H1 (cell line): ENCODE measurements at regions not wholly inside any gene's neighbourhood (a gene's known extent, or its start where the extent isn't known, plus 50 kb on each side); places are given as distances from the start of the nearest gene placed in this dataset.

ENCODE experiments used
- CTCF ChIA-PET: fragments of 300-600 bp; sonication (Branson Sonifier 250); formaldehyde crosslinking; loops from one replicate; lab custom pipeline; 2021; ENCODE audit not compliant: partially characterized antibody; lab: Charles Lee
- POLR2A ChIA-PET: fragments of 300-600 bp; sonication (Branson Sonifier 250); formaldehyde crosslinking; loops from one replicate; lab custom pipeline; 2021; ENCODE audit warnings: inconsistent platforms; ENCODE audit not compliant: partially characterized antibody; lab: Charles Lee
- DNase-seq, 2 experiments: peaks; one replicate each; pipeline versions ENCODE4 v3.0.0 to v3.0.0-alpha.2; 2010 to 2022; ENCODE audit warnings: low spot score in 2 of 2, low read depth in 1 of 2, mixed read lengths in 1 of 2
- FAIRE-seq: peaks from 2 replicates; lab custom pipeline; 2011; peaks lifted over from hg19 to GRCh38; lab: Jason Lieb, UNC
- H2AFZ ChIP-seq: 2 replicates; pipeline ENCODE4 v1.8.1; 2012; ENCODE audit warnings: low read length, inconsistent platforms
- H2AK5ac ChIP-seq: 2 replicates; pipeline ENCODE4 v1.6.1; 2013; ENCODE audit warnings: low read depth, low read length
- H2BK120ac ChIP-seq: replicated peaks from 2 replicates; pipeline ENCODE3; 2013; ENCODE audit warnings: low read depth, low read length, inconsistent platforms
- H2BK12ac ChIP-seq: 2 replicates; pipeline ENCODE4 v1.6.1; 2013; ENCODE audit warnings: low read depth, low read length
- H2BK15ac ChIP-seq: 2 replicates; pipeline ENCODE4 v1.6.1; 2013; ENCODE audit warnings: low read length
- H2BK20ac ChIP-seq: 2 replicates; pipeline ENCODE4 v1.6.1; 2013; ENCODE audit warnings: low read length
- H2BK5ac ChIP-seq: 2 replicates; pipeline ENCODE4 v1.6.1; 2013; ENCODE audit warnings: low read depth, low read length
- H3K14ac ChIP-seq: 2 replicates; pipeline ENCODE4 v1.6.1; 2013; ENCODE audit warnings: inconsistent platforms; ENCODE audit not compliant: insufficient read length
- H3K18ac ChIP-seq: 2 replicates; pipeline ENCODE4 v1.6.1; 2013; ENCODE audit warnings: low read length; ENCODE audit errors: extremely low read depth
- H3K23ac ChIP-seq: 2 replicates; pipeline ENCODE4 v1.6.1; 2013; ENCODE audit warnings: inconsistent platforms; ENCODE audit not compliant: insufficient read length
- H3K23me2 ChIP-seq: 2 replicates; pipeline ENCODE4 v1.6.1; 2013; ENCODE audit warnings: low read depth, low read length
- H3K27ac ChIP-seq: 2 replicates; pipeline ENCODE4 v1.6.1; 2011; ENCODE audit warnings: low read depth, low read length, inconsistent platforms
- H3K27me3 ChIP-seq, 4 experiments: replicated peaks in 1 of 4; 1 replicate in 1 of 4; 2 replicates in 3 of 4; pipeline versions ENCODE4 v1.6.1 to v1.8.1; 2011 to 2013; ENCODE audit warnings: low read length in 3 of 4, mild to moderate bottlenecking in 3 of 4, inconsistent platforms in 2 of 4, mixed read lengths in 2 of 4, moderate library complexity in 1 of 4; ENCODE audit not compliant: control insufficient read depth in 3 of 4, insufficient read depth in 3 of 4; ENCODE audit errors: extremely low read depth in 1 of 4
- H3K36me3 ChIP-seq, 4 experiments: 2 replicates each; pipeline versions ENCODE4 v1.6.1 to v1.8.1; 2011 to 2013; ENCODE audit warnings: mild to moderate bottlenecking in 4 of 4, low read length in 3 of 4, moderate library complexity in 2 of 4, control low read depth in 1 of 4, inconsistent platforms in 1 of 4; ENCODE audit not compliant: insufficient read depth in 4 of 4, control insufficient read depth in 2 of 4
- H3K4ac ChIP-seq: replicated peaks from 2 replicates; pipeline ENCODE3; 2013; ENCODE audit warnings: low read length, low read depth, mixed read lengths, inconsistent platforms; ENCODE audit not compliant: insufficient read length
- H3K4me1 ChIP-seq, 4 experiments: replicated peaks in 1 of 4; 1 replicate in 1 of 4; 2 replicates in 3 of 4; pipeline versions ENCODE4 v1.6.1 to v1.8.1; 2011 to 2013; ENCODE audit warnings: low read length in 3 of 4, inconsistent platforms in 2 of 4, mixed read lengths in 1 of 4; ENCODE audit not compliant: insufficient read depth in 4 of 4, control insufficient read depth in 3 of 4
- H3K4me2 ChIP-seq, 2 experiments: 2 replicates each; pipeline versions ENCODE4 v1.6.1 to v1.8.1; 2011 to 2013; ENCODE audit warnings: low read depth in 2 of 2, low read length in 2 of 2, control low read depth in 1 of 2, inconsistent platforms in 1 of 2, mild to moderate bottlenecking in 1 of 2; ENCODE audit not compliant: insufficient read depth in 1 of 2
- H3K4me3 ChIP-seq, 4 experiments: fragments of 200-600, 300-600 bp in 1 of 4; sonication (generic), shearing (Covaris generic), sonication (Bioruptor Twin) in 1 of 4; 2 replicates each; pipeline versions ENCODE4 v1.5.1 to v1.8.1; 2011 to 2016; ENCODE audit warnings: low read length in 4 of 4, low read depth in 3 of 4, control low read depth in 2 of 4, inconsistent platforms in 2 of 4, mild to moderate bottlenecking in 2 of 4, mixed read lengths in 1 of 4, moderate library complexity in 1 of 4; ENCODE audit not compliant: insufficient read depth in 2 of 4; ENCODE audit errors: extremely low read depth in 1 of 4
- H3K56ac ChIP-seq: replicated peaks from 2 replicates; pipeline ENCODE3; 2013; ENCODE audit warnings: low read depth, mild to moderate bottlenecking, mixed read lengths, low read length, inconsistent platforms; ENCODE audit not compliant: insufficient read length
- H3K79me1 ChIP-seq: 2 replicates; pipeline ENCODE4 v1.6.1; 2013; ENCODE audit warnings: low read depth, low read length, control low read depth
- H3K79me2 ChIP-seq, 2 experiments: 2 replicates each; pipeline versions ENCODE4 v1.6.1 to v1.8.1; 2012 to 2013; ENCODE audit warnings: low read length in 2 of 2, mild to moderate bottlenecking in 2 of 2, inconsistent platforms in 1 of 2; ENCODE audit not compliant: insufficient read depth in 2 of 2, control insufficient read depth in 1 of 2
- H3K9ac ChIP-seq, 4 experiments: replicated peaks in 1 of 4; 1 replicate in 1 of 4; 2 replicates in 3 of 4; pipeline versions ENCODE4 v1.6.1 to v1.8.1; 2011 to 2013; ENCODE audit warnings: low read depth in 3 of 4, low read length in 3 of 4, control low read depth in 2 of 4, mild to moderate bottlenecking in 2 of 4, moderate library complexity in 2 of 4, inconsistent platforms in 1 of 4; ENCODE audit errors: extremely low read depth in 1 of 4
- H3K9me3 ChIP-seq, 2 experiments: 2 replicates each; pipeline versions ENCODE4 v1.6.1 to v1.8.1; 2012 to 2013; ENCODE audit warnings: mild to moderate bottlenecking in 2 of 2, moderate library complexity in 2 of 2, control low read depth in 1 of 2, inconsistent platforms in 1 of 2, low read depth in 1 of 2, low read length in 1 of 2, mixed read lengths in 1 of 2; ENCODE audit not compliant: insufficient read depth in 2 of 2
- H4K20me1 ChIP-seq, 2 experiments: replicated peaks in 1 of 2; 2 replicates each; pipeline versions ENCODE3 to v1.8.1; 2011 to 2013; ENCODE audit warnings: inconsistent platforms in 2 of 2, low read length in 2 of 2, mild to moderate bottlenecking in 1 of 2; ENCODE audit not compliant: insufficient read depth in 2 of 2, control insufficient read depth in 1 of 2
- H4K5ac ChIP-seq: 2 replicates; pipeline ENCODE4 v1.6.1; 2013; ENCODE audit warnings: low read length, low read depth, mixed read lengths, inconsistent platforms; ENCODE audit not compliant: insufficient read length
- H4K8ac ChIP-seq: 2 replicates; pipeline ENCODE4 v1.8.0; 2013; ENCODE audit warnings: mild to moderate bottlenecking, moderate library complexity, low read length, inconsistent platforms; ENCODE audit not compliant: insufficient read depth; ENCODE audit errors: extremely low read depth
- H4K91ac ChIP-seq: replicated peaks from 2 replicates; pipeline ENCODE3; 2013; ENCODE audit warnings: low read length, mixed read lengths, inconsistent platforms; ENCODE audit not compliant: insufficient read length
- BCL11A ChIP-seq, 2 experiments: IDR thresholded peaks; one replicate each; pipeline ENCODE4 v1.6.1; 2011; ENCODE audit warnings: low read depth in 2 of 2, low read length in 2 of 2, mild to moderate bottlenecking in 2 of 2
- CHD1 ChIP-seq: IDR thresholded peaks from 2 replicates; pipeline ENCODE4 v1.6.1; 2012; ENCODE audit warnings: low read depth, low read length, improper control_type of control experiment
- CREB1 ChIP-seq: IDR thresholded peaks from 2 replicates; pipeline ENCODE4 v1.6.1; 2012; ENCODE audit warnings: inconsistent platforms
- EGR1 ChIP-seq: IDR thresholded peaks from 2 replicates; pipeline ENCODE4 v1.6.1; 2011; ENCODE audit warnings: low read depth, low read length, borderline replicate concordance
- EP300 ChIP-seq, 2 experiments: IDR thresholded peaks; 1 replicate in 1 of 2; 2 replicates in 1 of 2; pipeline ENCODE4 v1.6.1; 2011 to 2012; ENCODE audit warnings: low read depth in 2 of 2, low read length in 2 of 2, mild to moderate bottlenecking in 2 of 2, borderline replicate concordance in 1 of 2, inconsistent platforms in 1 of 2, moderate library complexity in 1 of 2
- HDAC2 ChIP-seq, 2 experiments: fragments of 300-600 bp in 1 of 2; sonication (generic) in 1 of 2; IDR thresholded peaks; 2 replicates each; pipeline ENCODE4 v1.6.1; 2011 to 2012; ENCODE audit warnings: low read depth in 2 of 2, low read length in 2 of 2, mild to moderate bottlenecking in 2 of 2, moderate library complexity in 2 of 2, borderline replicate concordance in 1 of 2, inconsistent platforms in 1 of 2
- NRF1 ChIP-seq: IDR thresholded peaks from 2 replicates; pipeline ENCODE4 v1.6.1; 2011; ENCODE audit warnings: mild to moderate bottlenecking, low read depth, low read length, improper control_type of control experiment
- POU5F1 ChIP-seq: IDR thresholded peaks from 2 replicates; pipeline ENCODE4 v1.6.1; 2011; ENCODE audit warnings: low read depth, mild to moderate bottlenecking, low read length, moderate library complexity
- RFX5 ChIP-seq: IDR thresholded peaks from 2 replicates; pipeline ENCODE4 v1.6.1; 2011; ENCODE audit warnings: low read depth, low read length, improper control_type of control experiment, borderline replicate concordance
- RXRA ChIP-seq: IDR thresholded peaks from 2 replicates; pipeline ENCODE4 v1.6.1; 2011; ENCODE audit warnings: low read depth, mild to moderate bottlenecking, low read length, moderate library complexity; ENCODE audit not compliant: insufficient read depth
- SP1 ChIP-seq: IDR thresholded peaks from 2 replicates; pipeline ENCODE4 v1.6.1; 2011; ENCODE audit warnings: low read depth, low read length
- TBP ChIP-seq: IDR thresholded peaks from 2 replicates; pipeline ENCODE4 v1.6.1; 2011; ENCODE audit warnings: low read depth, low read length, improper control_type of control experiment
- WGBS, 2 experiments: shearing (Covaris generic) in 1 of 2; methylation state at CpG; one replicate each; pipeline versions ENCODE4 v1.1.6 to v1.1.7; 2013 to 2015; ENCODE audit warnings: low lambda C conversion rate in 2 of 2, mixed read lengths in 2 of 2, inconsistent platforms in 1 of 2, low coverage in 1 of 2, missing lambda C conversion rate in 1 of 2; ENCODE audit not compliant: insufficient replicate concordance in 2 of 2, insufficient coverage in 1 of 2, insufficient read length in 1 of 2; ENCODE audit errors: extremely low coverage in 1 of 2, missing lambda C conversion rate in 1 of 2; 5-methylcytosine and 5-hydroxymethylcytosine counted together
- TF ChIP-seq, protein P1 (sequence below): IDR thresholded peaks from 2 replicates; pipeline ENCODE4 v1.6.1; 2012; ENCODE audit warnings: inconsistent platforms
- TF ChIP-seq, protein P2 (sequence below): IDR thresholded peaks from 2 replicates; pipeline ENCODE4 v1.6.1; 2011; ENCODE audit warnings: low read length, improper control_type of control experiment

DNA sequence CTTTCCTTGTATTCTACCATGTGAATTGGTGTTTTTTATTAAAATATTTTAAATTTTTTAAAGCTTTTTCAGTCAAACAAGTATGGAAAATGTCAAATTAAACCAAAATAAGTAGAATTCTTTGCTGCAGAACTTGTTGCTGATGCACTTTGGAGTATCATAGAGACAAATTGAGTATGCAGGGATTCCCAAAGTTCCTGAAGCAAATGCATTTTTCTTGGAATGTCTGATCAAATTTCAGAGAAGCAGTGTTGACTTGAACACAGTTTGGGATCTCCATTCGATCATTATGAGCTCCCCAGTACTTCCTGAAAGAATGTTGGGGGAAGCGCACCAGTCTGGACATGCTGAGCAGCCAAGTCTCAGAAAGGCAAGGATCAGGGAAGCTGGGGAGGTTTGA, 517.8 kb upstream of the CFAP20DC start:
- Histone ChIP-seq H3K79me2 (no peaks in the 10 kb centered on the region), H3K79me1 (no peaks in the 10 kb centered on the region), H2AK5ac (no peak overlapping the region), H3K4me3 (no peak overlapping the region), H4K91ac (no peak overlapping the region), H4K5ac (no peak overlapping the region), H3K4ac (no peak overlapping the region), H2BK15ac (no peak overlapping the region), H4K20me1 (no peaks in the 10 kb centered on the region), H2BK20ac (no peak overlapping the region), H2BK5ac (no peak overlapping the region), H2BK12ac (no peak overlapping the region), H2AFZ (no peak overlapping the region), H2BK120ac (no peak overlapping the region), H3K56ac (no peak overlapping the region), H3K4me2 (no peak overlapping the region), H3K27me3 (no peaks in the 10 kb centered on the region), H3K27ac (no peak overlapping the region), H3K9me3 (no peaks in the 10 kb centered on the region), H3K23me2 (no peaks in the 10 kb centered on the region), H3K23ac (no peak overlapping the region), H3K14ac (no peak overlapping the region), H3K36me3 (no peaks in the 10 kb centered on the region), H3K4me1 (no peaks in the 10 kb centered on the region), H3K18ac (no peak overlapping the region), H4K8ac (no peak overlapping the region), H3K9ac (no peak overlapping the region)
- ChIA-PET CTCF (interaction anchor here (0.8 to 1.1 kb wide), 3 partner anchors 13 to 254 kb away, joined by 3 read pairs; no protein-coding TSS in a partner anchor), POLR2A (no interaction called here)
- WGBS, 2 experiments: 90% methylated on average over 2 of the region's 2 CpGs; no CpG with 5 or more reads in 1 of the 2 experiments
- DNase-seq (no peak), FAIRE-seq (no peak)
- TF ChIP-seq CHD1: no peak
- TF ChIP-seq RXRA: no peak
- no peak for TF ChIP-seq POU5F1
- TF ChIP-seq HDAC2 (IDR thresholded peaks at IDR 0.05; ENCODE audit: borderline replicate concordance in 1 of 2, low read depth in 2 of 2, low read length in 2 of 2): no peak
- TF ChIP-seq BCL11A (IDR thresholded peaks at IDR 0.05; ENCODE audit: low read depth in 2 of 2, low read length in 2 of 2): no peak
- TF ChIP-seq EP300 (IDR thresholded peaks at IDR 0.05; ENCODE audit: borderline replicate concordance in 1 of 2, low read depth in 2 of 2, low read length in 2 of 2): no peak
- TF ChIP-seq NRF1: no peak
- no peak for TF ChIP-seq CREB1
- no peak for TF ChIP-seq EGR1
- TF ChIP-seq SP1: no peak
- TF ChIP-seq, protein P1, sequence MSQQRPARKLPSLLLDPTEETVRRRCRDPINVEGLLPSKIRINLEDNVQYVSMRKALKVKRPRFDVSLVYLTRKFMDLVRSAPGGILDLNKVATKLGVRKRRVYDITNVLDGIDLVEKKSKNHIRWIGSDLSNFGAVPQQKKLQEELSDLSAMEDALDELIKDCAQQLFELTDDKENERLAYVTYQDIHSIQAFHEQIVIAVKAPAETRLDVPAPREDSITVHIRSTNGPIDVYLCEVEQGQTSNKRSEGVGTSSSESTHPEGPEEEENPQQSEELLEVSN: no peak
- TF ChIP-seq, protein P2, sequence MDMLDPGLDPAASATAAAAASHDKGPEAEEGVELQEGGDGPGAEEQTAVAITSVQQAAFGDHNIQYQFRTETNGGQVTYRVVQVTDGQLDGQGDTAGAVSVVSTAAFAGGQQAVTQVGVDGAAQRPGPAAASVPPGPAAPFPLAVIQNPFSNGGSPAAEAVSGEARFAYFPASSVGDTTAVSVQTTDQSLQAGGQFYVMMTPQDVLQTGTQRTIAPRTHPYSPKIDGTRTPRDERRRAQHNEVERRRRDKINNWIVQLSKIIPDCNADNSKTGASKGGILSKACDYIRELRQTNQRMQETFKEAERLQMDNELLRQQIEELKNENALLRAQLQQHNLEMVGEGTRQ: no peak
- no peak for TF ChIP-seq TBP
- no peak for TF ChIP-seq RFX5
